Panc1 (cell line): ENCODE measurements at regions not wholly inside any gene's neighbourhood (a gene's known extent, or its start where the extent isn't known, plus 50 kb on each side); places are given as distances from the start of the nearest gene placed in this dataset.

ENCODE experiments used
- POLR2AphosphoS5 ChIP-seq: IDR thresholded peaks from 2 replicates; pipeline ENCODE4 v1.6.1; 2012; ENCODE audit warnings: mild to moderate bottlenecking, low read depth, low read length, moderate library complexity
- TF ChIP-seq, protein P1 (sequence below): fragments of 450-650 bp; IDR thresholded peaks from 2 replicates; pipeline ENCODE4 v1.5.1; 2017; ENCODE audit warnings: mild to moderate bottlenecking
- TF ChIP-seq, protein P2 (sequence below), 2 experiments: IDR thresholded peaks; 2 replicates each; pipeline ENCODE4 v1.6.1; 2011 to 2012; ENCODE audit warnings: low read depth in 2 of 2, control low read depth in 1 of 2, low read length in 1 of 2, mild to moderate bottlenecking in 1 of 2, moderate library complexity in 1 of 2; ENCODE audit not compliant: insufficient read depth in 1 of 2

DNA sequence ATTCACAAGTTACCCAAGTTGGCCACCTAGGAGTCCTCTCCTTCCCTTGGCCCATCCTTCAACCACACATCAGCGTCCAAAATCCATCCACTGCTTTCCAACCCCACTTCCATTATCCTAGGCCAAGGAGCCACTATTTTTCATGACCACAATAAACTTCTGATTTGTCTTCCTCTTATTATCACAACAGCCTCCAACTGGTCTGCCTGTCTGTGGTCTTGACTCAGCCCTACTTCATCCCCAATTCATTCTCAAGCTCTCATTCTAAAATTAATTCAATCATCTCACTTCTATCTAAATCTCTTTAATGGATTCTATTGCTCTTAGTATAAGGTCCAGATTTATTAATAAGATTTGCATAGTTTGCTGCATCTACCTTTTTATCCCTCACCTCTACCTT, 189.0 kb upstream of the PRDM1 start:
- TF ChIP-seq POLR2AphosphoS5: no peak
- TF ChIP-seq, protein P1, sequence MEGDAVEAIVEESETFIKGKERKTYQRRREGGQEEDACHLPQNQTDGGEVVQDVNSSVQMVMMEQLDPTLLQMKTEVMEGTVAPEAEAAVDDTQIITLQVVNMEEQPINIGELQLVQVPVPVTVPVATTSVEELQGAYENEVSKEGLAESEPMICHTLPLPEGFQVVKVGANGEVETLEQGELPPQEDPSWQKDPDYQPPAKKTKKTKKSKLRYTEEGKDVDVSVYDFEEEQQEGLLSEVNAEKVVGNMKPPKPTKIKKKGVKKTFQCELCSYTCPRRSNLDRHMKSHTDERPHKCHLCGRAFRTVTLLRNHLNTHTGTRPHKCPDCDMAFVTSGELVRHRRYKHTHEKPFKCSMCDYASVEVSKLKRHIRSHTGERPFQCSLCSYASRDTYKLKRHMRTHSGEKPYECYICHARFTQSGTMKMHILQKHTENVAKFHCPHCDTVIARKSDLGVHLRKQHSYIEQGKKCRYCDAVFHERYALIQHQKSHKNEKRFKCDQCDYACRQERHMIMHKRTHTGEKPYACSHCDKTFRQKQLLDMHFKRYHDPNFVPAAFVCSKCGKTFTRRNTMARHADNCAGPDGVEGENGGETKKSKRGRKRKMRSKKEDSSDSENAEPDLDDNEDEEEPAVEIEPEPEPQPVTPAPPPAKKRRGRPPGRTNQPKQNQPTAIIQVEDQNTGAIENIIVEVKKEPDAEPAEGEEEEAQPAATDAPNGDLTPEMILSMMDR: no peak
- TF ChIP-seq, protein P2, sequence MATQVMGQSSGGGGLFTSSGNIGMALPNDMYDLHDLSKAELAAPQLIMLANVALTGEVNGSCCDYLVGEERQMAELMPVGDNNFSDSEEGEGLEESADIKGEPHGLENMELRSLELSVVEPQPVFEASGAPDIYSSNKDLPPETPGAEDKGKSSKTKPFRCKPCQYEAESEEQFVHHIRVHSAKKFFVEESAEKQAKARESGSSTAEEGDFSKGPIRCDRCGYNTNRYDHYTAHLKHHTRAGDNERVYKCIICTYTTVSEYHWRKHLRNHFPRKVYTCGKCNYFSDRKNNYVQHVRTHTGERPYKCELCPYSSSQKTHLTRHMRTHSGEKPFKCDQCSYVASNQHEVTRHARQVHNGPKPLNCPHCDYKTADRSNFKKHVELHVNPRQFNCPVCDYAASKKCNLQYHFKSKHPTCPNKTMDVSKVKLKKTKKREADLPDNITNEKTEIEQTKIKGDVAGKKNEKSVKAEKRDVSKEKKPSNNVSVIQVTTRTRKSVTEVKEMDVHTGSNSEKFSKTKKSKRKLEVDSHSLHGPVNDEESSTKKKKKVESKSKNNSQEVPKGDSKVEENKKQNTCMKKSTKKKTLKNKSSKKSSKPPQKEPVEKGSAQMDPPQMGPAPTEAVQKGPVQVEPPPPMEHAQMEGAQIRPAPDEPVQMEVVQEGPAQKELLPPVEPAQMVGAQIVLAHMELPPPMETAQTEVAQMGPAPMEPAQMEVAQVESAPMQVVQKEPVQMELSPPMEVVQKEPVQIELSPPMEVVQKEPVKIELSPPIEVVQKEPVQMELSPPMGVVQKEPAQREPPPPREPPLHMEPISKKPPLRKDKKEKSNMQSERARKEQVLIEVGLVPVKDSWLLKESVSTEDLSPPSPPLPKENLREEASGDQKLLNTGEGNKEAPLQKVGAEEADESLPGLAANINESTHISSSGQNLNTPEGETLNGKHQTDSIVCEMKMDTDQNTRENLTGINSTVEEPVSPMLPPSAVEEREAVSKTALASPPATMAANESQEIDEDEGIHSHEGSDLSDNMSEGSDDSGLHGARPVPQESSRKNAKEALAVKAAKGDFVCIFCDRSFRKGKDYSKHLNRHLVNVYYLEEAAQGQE (IDR thresholded peaks at IDR 0.05; ENCODE audit: insufficient read depth in 1 of 2, low read depth in 2 of 2, low read length in 1 of 2): no peak
